Mesendoderm (in vitro differentiated cells): ENCODE measurements at regions not wholly inside any gene's neighbourhood (a gene's known extent, or its start where the extent isn't known, plus 50 kb on each side); places are given as distances from the start of the nearest gene placed in this dataset.
A peak's percentile ranks its signal among the peaks of the same experiment; 100 is the strongest.

Experiments used
- DNase-seq: peaks from one replicate; pipeline ENCODE4 v3.0.0; 2013
- H2AK5ac ChIP-seq: 2 replicates; pipeline ENCODE4 v1.6.1; 2013; ENCODE audit warnings: low read length, inconsistent platforms
- H2BK120ac ChIP-seq: 2 replicates; pipeline ENCODE4 v1.6.1; 2013; ENCODE audit warnings: low read depth, mild to moderate bottlenecking, low read length, moderate library complexity, mixed read lengths
- H2BK15ac ChIP-seq: replicated peaks from 2 replicates; pipeline ENCODE4 v1.6.1; 2013; ENCODE audit warnings: low read depth, mild to moderate bottlenecking, moderate library complexity
- H2BK5ac ChIP-seq: 2 replicates; pipeline ENCODE4 v1.6.1; 2013; ENCODE audit warnings: low read length, inconsistent platforms
- H3K18ac ChIP-seq: 2 replicates; pipeline ENCODE4 v1.6.1; 2013; ENCODE audit warnings: mild to moderate bottlenecking, low read length, mixed read lengths
- H3K23ac ChIP-seq: one replicate; pipeline ENCODE4 v1.6.1; 2013; ENCODE audit warnings: low read length
- H3K27ac ChIP-seq: 2 replicates; pipeline ENCODE4 v1.5.1; 2013; ENCODE audit warnings: low read depth, mild to moderate bottlenecking, inconsistent platforms, low read length, moderate library complexity
- H3K27me3 ChIP-seq: 2 replicates; pipeline ENCODE4 v1.6.1; 2013; ENCODE audit warnings: low read length, control low read depth, mild to moderate bottlenecking, inconsistent platforms; ENCODE audit not compliant: insufficient read depth, poor library complexity
- H3K36me3 ChIP-seq: 2 replicates; pipeline ENCODE4 v1.6.1; 2013; ENCODE audit warnings: low read length, inconsistent platforms; ENCODE audit not compliant: control insufficient read depth, insufficient read depth
- H3K4ac ChIP-seq: one replicate; pipeline ENCODE4 v1.6.1; 2013; ENCODE audit warnings: low read depth, mild to moderate bottlenecking, low read length, moderate library complexity
- H3K4me1 ChIP-seq: 2 replicates; pipeline ENCODE4 v1.6.1; 2013; ENCODE audit warnings: low read depth, low read length, inconsistent platforms; ENCODE audit not compliant: control insufficient read depth
- H3K4me2 ChIP-seq: 2 replicates; pipeline ENCODE4 v1.6.1; 2013; ENCODE audit warnings: low read length
- H3K4me3 ChIP-seq: 2 replicates; pipeline ENCODE4 v1.5.1; 2013; ENCODE audit warnings: mild to moderate bottlenecking, low read length
- H3K56ac ChIP-seq: one replicate; pipeline ENCODE4 v1.6.1; 2013; ENCODE audit warnings: low read length
- H3K79me1 ChIP-seq: 2 replicates; pipeline ENCODE4 v1.6.1; 2013; ENCODE audit warnings: low read length, inconsistent platforms
- H3K79me2 ChIP-seq: 2 replicates; pipeline ENCODE4 v1.6.1; 2013; ENCODE audit warnings: mild to moderate bottlenecking, low read length; ENCODE audit not compliant: control insufficient read depth, insufficient read depth
- H3K9ac ChIP-seq: 2 replicates; pipeline ENCODE4 v1.6.1; 2013; ENCODE audit warnings: low read length, inconsistent platforms
- H4K5ac ChIP-seq: one replicate; pipeline ENCODE4 v1.6.1; 2013; ENCODE audit warnings: low read length
- H4K8ac ChIP-seq: one replicate; pipeline ENCODE4 v1.6.1; 2013; ENCODE audit warnings: low read depth, mild to moderate bottlenecking, control low read depth, low read length, moderate library complexity
- WGBS: extraction: QIAGEN DNeasy Blood & Tissue Kit; methylation state at CpG from one replicate; pipeline ENCODE4 v1.1.7; 2013; ENCODE audit warnings: low lambda C conversion rate, missing lambda C conversion rate; ENCODE audit not compliant: insufficient coverage; ENCODE audit errors: extremely low coverage; 5-methylcytosine and 5-hydroxymethylcytosine counted together

- DNase-seq = no peak
These were observed 50.2 kb upstream of the LRP8 start for GRCh38 chr1:53378061-53378460.

GRCh38 chr1:53378932-53379661 lies 51.2 kb upstream of the LRP8 start:
- no peak overlapping the region for H4K5ac ChIP-seq
- DNase-seq = no peak
- no peaks in the 10 kb centered on the region for H3K79me1 ChIP-seq

More at GRCh38 chr1:53378061-53378460, 50.2 kb upstream of the LRP8 start:
- Histone ChIP-seq H4K5ac (no peak overlapping the region), H2BK15ac (no peak overlapping the region), H3K18ac (no peak overlapping the region), H3K27me3 (no peaks in the 10 kb centered on the region), H2AK5ac (no peak overlapping the region), H3K27ac (no peak overlapping the region), H2BK120ac (no peak overlapping the region), H3K79me2 (no peaks in the 10 kb centered on the region), H3K56ac (no peak overlapping the region), H2BK5ac (no peak overlapping the region), H4K8ac (no peak overlapping the region), H3K23ac (no peak overlapping the region), H3K4me1 (peaks cover 7% of the 10 kb centered on the region), H3K4ac (no peak overlapping the region), H3K36me3 (no peaks in the 10 kb centered on the region), H3K4me2 (no peak overlapping the region), H3K79me1 (no peaks in the 10 kb centered on the region), H3K9ac (no peak overlapping the region), H3K4me3 (no peak overlapping the region)
- WGBS = no CpG with 5 or more reads among the region's 5 CpGs

DNA sequence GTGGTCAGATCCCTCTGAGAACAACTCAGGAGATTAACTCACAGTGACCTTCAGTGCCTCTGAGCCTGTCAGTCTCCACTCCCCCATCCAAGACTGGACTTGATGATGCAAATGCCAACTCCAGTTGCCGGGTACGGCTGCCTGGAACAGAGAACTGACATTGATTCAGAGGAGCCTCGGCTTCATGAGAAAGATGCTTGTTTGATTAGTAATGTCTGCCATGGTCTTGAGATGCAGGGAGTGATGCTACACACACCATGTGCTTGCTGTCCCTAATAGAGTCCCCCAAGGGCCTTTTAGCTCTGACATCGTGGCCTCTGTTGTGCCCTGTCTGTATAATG lies 51.8 kb upstream of the LRP8 start:
- H3K27me3 ChIP-seq = no peaks in the 10 kb centered on the region
- DNase-seq = no peak
- H4K8ac ChIP-seq = no peak overlapping the region
- no peak overlapping the region for H3K18ac ChIP-seq
- H3K79me1 ChIP-seq = no peaks in the 10 kb centered on the region
- no peak overlapping the region for H2BK15ac ChIP-seq
- WGBS = no CpG with 5 or more reads among the region's 4 CpGs
- H3K36me3 ChIP-seq = no peaks in the 10 kb centered on the region
- no peak overlapping the region for H3K56ac ChIP-seq
- H3K4me1 ChIP-seq = peaks cover 10% of the 10 kb centered on the region
- H2BK5ac ChIP-seq = no peak overlapping the region
- no peak overlapping the region for H3K4me2 ChIP-seq
- H3K27ac ChIP-seq = no peak overlapping the region
- no peak overlapping the region for H3K9ac ChIP-seq
- H2BK120ac ChIP-seq = no peak overlapping the region
- no peaks in the 10 kb centered on the region for H3K79me2 ChIP-seq
- H3K23ac ChIP-seq = no peak overlapping the region
- H2AK5ac ChIP-seq = no peak overlapping the region
- no peak overlapping the region for H3K4me3 ChIP-seq
- no peak overlapping the region for H3K4ac ChIP-seq
- no peak overlapping the region for H4K5ac ChIP-seq

More at GRCh38 chr1:53378932-53379661, 51.2 kb upstream of the LRP8 start:
- Histone ChIP-seq H3K4me1 (peaks cover 7% of the 10 kb centered on the region), H3K27ac (no peak overlapping the region), H3K4me3 (no peak overlapping the region), H3K79me2 (no peaks in the 10 kb centered on the region), H2AK5ac (no peak overlapping the region), H3K27me3 (no peaks in the 10 kb centered on the region), H3K18ac (no peak overlapping the region), H2BK120ac (no peak overlapping the region), H3K4ac (no peak overlapping the region), H4K8ac (no peak overlapping the region), H3K36me3 (no peaks in the 10 kb centered on the region), H3K56ac (no peak overlapping the region), H3K23ac (no peak overlapping the region), H2BK15ac (no peak overlapping the region), H2BK5ac (no peak overlapping the region), H3K9ac (no peak overlapping the region), H3K4me2 (no peak overlapping the region)
- no CpG with 5 or more reads among the region's 11 CpGs for whole genome bisulfite sequencing

DNA sequence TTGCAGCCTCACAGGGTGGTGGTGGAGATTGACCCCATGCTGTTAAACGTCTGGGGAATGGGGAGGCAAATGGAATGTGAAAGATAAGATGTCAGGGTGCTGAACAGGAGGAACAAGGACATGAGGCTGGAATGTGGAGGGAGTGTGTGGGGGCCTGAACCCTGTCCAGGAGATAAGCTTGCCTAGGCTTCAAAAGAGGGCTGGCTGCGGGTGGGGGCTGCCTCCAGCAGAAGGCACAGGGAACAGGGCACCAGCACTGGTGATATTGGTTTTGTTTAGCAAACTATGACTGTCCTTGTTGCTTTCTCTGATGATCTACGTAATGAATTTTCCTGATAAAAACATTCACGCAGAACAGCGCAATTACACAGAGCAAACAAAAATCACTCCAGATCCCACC lies 52.4 kb upstream of the LRP8 start:
- H2BK120ac ChIP-seq = no peak overlapping the region
- no peak overlapping the region for H2BK5ac ChIP-seq
- no peak overlapping the region for H3K23ac ChIP-seq
- H2BK15ac ChIP-seq = no peak overlapping the region
- no peak overlapping the region for H3K27ac ChIP-seq
- no peak overlapping the region for H3K56ac ChIP-seq
- no peaks in the 10 kb centered on the region for H3K36me3 ChIP-seq
- H3K27me3 ChIP-seq = no peaks in the 10 kb centered on the region
- H3K4me2 ChIP-seq = no peak overlapping the region
- DNase-seq = no peak
- H3K4me3 ChIP-seq = no peak overlapping the region
- no peaks in the 10 kb centered on the region for H3K79me2 ChIP-seq
- WGBS = no CpG with 5 or more reads among the region's 5 CpGs
- H4K8ac ChIP-seq = no peak overlapping the region
- H2AK5ac ChIP-seq = peak overlapping the region; percentile 7
- no peak overlapping the region for H3K18ac ChIP-seq
- H4K5ac ChIP-seq = no peak overlapping the region
- H3K9ac ChIP-seq = no peak overlapping the region
- H3K4ac ChIP-seq = no peak overlapping the region
- peaks cover 13% of the 10 kb centered on the region for H3K4me1 ChIP-seq
- no peaks in the 10 kb centered on the region for H3K79me1 ChIP-seq

GRCh38 chr1:53381790-53382401 lies 54.0 kb upstream of the LRP8 start:
- H2BK15ac ChIP-seq = no peak overlapping the region
- no peak overlapping the region for H3K9ac ChIP-seq
- H3K79me1 ChIP-seq = no peaks in the 10 kb centered on the region
- WGBS = no CpG with 5 or more reads among the region's 8 CpGs
- H3K36me3 ChIP-seq = no peaks in the 10 kb centered on the region
- no peak for DNase-seq
- no peak overlapping the region for H3K27ac ChIP-seq
- H3K4me2 ChIP-seq = no peak overlapping the region
- no peak overlapping the region for H2BK120ac ChIP-seq
- no peak overlapping the region for H3K56ac ChIP-seq
- no peak overlapping the region for H4K5ac ChIP-seq
- H3K79me2 ChIP-seq = no peaks in the 10 kb centered on the region
- no peaks in the 10 kb centered on the region for H3K27me3 ChIP-seq
- no peak overlapping the region for H3K4me3 ChIP-seq
- no peak overlapping the region for H2AK5ac ChIP-seq
- no peak overlapping the region for H3K18ac ChIP-seq
- no peak overlapping the region for H3K23ac ChIP-seq
- H3K4ac ChIP-seq = no peak overlapping the region
- no peak overlapping the region for H2BK5ac ChIP-seq
- peaks cover 14% of the 10 kb centered on the region for H3K4me1 ChIP-seq
- H4K8ac ChIP-seq = no peak overlapping the region
